Hepatocyte (in vitro differentiated cells): ENCODE measurements at regions not wholly inside any gene's neighbourhood (a gene's known extent, or its start where the extent isn't known, plus 50 kb on each side); places are given as distances from the start of the nearest gene placed in this dataset.
"Not testable (repeated sequence)": the region's sequence is repeated elsewhere in the genome, so short reads cannot be mapped to it uniquely, and the experiment has no call there.

Experiments
- DNase-seq: peaks from one replicate; pipeline ENCODE4 v3.0.0-alpha.2; 2016; ENCODE audit warnings: low spot score
- H2AFZ ChIP-seq: fragments of 200-600 bp; sonication (generic); 2 replicates; pipeline ENCODE4 v1.6.0; 2016; ENCODE audit warnings: antibody characterized with exemption, mild to moderate bottlenecking
- H3K27ac ChIP-seq: fragments of 200-600 bp; sonication (generic); 2 replicates; pipeline ENCODE4 v1.5.1; 2016; ENCODE audit warnings: mild to moderate bottlenecking
- H3K27me3 ChIP-seq: fragments of 200-600 bp; sonication (generic); 2 replicates; pipeline ENCODE4 v1.6.1; 2016
- H3K36me3 ChIP-seq: fragments of 200-600 bp; sonication (generic); replicated peaks from 2 replicates; pipeline ENCODE4 v1.5.1; 2016; ENCODE audit warnings: low read depth; ENCODE audit not compliant: insufficient read depth
- H3K4me1 ChIP-seq: fragments of 200-600 bp; sonication (generic); 2 replicates; pipeline ENCODE4 v1.5.1; 2016; ENCODE audit warnings: mild to moderate bottlenecking, moderate library complexity; ENCODE audit not compliant: insufficient read depth
- H3K4me2 ChIP-seq: fragments of 200-600 bp; sonication (generic); 2 replicates; pipeline ENCODE4 v1.6.0; 2016
- H3K4me3 ChIP-seq: fragments of 200-600 bp; sonication (generic); 2 replicates; pipeline ENCODE4 v1.5.1; 2016; ENCODE audit warnings: mild to moderate bottlenecking
- H3K79me2 ChIP-seq: fragments of 200-600 bp; sonication (generic); 2 replicates; pipeline ENCODE4 v1.6.0; 2017; ENCODE audit warnings: mild to moderate bottlenecking
- H3K9me2 ChIP-seq: fragments of 200-600 bp; sonication (generic); replicated peaks from 2 replicates; pipeline ENCODE4 v1.6.0; 2017; ENCODE audit warnings: mild to moderate bottlenecking; ENCODE audit not compliant: insufficient read depth
- H3K9me3 ChIP-seq: fragments of 200-600 bp; sonication (generic); 2 replicates; pipeline ENCODE4 v1.5.1; 2016; ENCODE audit warnings: low read depth, mild to moderate bottlenecking
- H4K20me1 ChIP-seq: fragments of 200-600 bp; sonication (generic); 2 replicates; pipeline ENCODE4 v1.6.0; 2016; ENCODE audit warnings: mild to moderate bottlenecking; ENCODE audit not compliant: insufficient read depth, poor library complexity, severe bottlenecking
- CTCF ChIP-seq: fragments of 200-600 bp; sonication (generic); IDR thresholded peaks from 2 replicates; pipeline ENCODE4 v1.5.1; 2016; ENCODE audit warnings: antibody characterized with exemption, mild to moderate bottlenecking; ENCODE audit not compliant: poor library complexity
- EZH2 ChIP-seq: fragments of 200-600 bp; sonication (generic); IDR thresholded peaks from 2 replicates; pipeline ENCODE4 v1.6.1; 2016; ENCODE audit warnings: antibody characterized with exemption, mild to moderate bottlenecking, borderline replicate concordance
- EZH2phosphoT487 ChIP-seq: fragments of 200-600 bp; sonication (generic); IDR thresholded peaks from one replicate; pipeline ENCODE4 v1.6.1; 2018; ENCODE audit warnings: antibody characterized with exemption, mild to moderate bottlenecking, low read depth, moderate library complexity; ENCODE audit not compliant: unreplicated experiment, severe bottlenecking
- WGBS: methylation state at CpG from one replicate; pipeline ENCODE4 v1.1.6; 2016; ENCODE audit warnings: low lambda C conversion rate; ENCODE audit errors: missing lambda C conversion rate; 5-methylcytosine and 5-hydroxymethylcytosine counted together

GRCh38 chr3:177860184-177860583 is 662.9 kb upstream of the TBL1XR1 start:
- H3K9me3 ChIP-seq, result peaks cover 4% of the 10 kb centered on the region
- DNase-seq, result no peak
- H3K36me3 ChIP-seq, result no peaks in the 10 kb centered on the region
- H3K27me3 ChIP-seq, result no peaks in the 10 kb centered on the region
- no peak overlapping the region for H3K4me2 ChIP-seq
- TF ChIP-seq CTCF (no peak), EZH2 (no peak), EZH2phosphoT487 (no peak)
- H3K4me3 ChIP-seq, result no peak overlapping the region
- H3K9me2 ChIP-seq, result no peaks in the 10 kb centered on the region
- H3K27ac ChIP-seq, result no peak overlapping the region
- H3K4me1 ChIP-seq, result no peaks in the 10 kb centered on the region
- no peaks in the 10 kb centered on the region for H4K20me1 ChIP-seq
- 91% methylated on average over 8 of the region's 8 CpGs for WGBS
- H3K79me2 ChIP-seq, result no peaks in the 10 kb centered on the region
- H2AFZ ChIP-seq, result no peak overlapping the region

GRCh38 chr3:177862962-177863491 is 665.7 kb upstream of the TBL1XR1 start:
- no peak for DNase-seq
- no peaks in the 10 kb centered on the region for H3K4me1 ChIP-seq
- no peak overlapping the region for H2AFZ ChIP-seq
- peaks cover 4% of the 10 kb centered on the region for H3K9me3 ChIP-seq
- H3K27me3 ChIP-seq, result no peaks in the 10 kb centered on the region
- TF ChIP-seq EZH2phosphoT487 (no peak), EZH2 (no peak), CTCF (no peak)
- no peak overlapping the region for H3K27ac ChIP-seq
- H3K79me2 ChIP-seq, result no peaks in the 10 kb centered on the region
- no peak overlapping the region for H3K4me3 ChIP-seq
- H3K9me2 ChIP-seq, result no peaks in the 10 kb centered on the region
- no peaks in the 10 kb centered on the region for H4K20me1 ChIP-seq
- no peak overlapping the region for H3K4me2 ChIP-seq
- H3K36me3 ChIP-seq, result no peaks in the 10 kb centered on the region

GRCh38 chr3:177871267-177871666 is 665.0 kb upstream of the KCNMB2 start:
- H2AFZ ChIP-seq, DNase-seq, H3K79me2 ChIP-seq, H3K4me2 ChIP-seq, H3K4me3 ChIP-seq, H3K36me3 ChIP-seq, H3K9me2 ChIP-seq, H3K27me3 ChIP-seq, H4K20me1 ChIP-seq, H3K27ac ChIP-seq, H3K4me1 ChIP-seq: not testable (repeated sequence)
- peaks cover 12% of the 10 kb centered on the region for H3K9me3 ChIP-seq
- 74% methylated on average over 3 of the region's 3 CpGs for WGBS

- no peaks in the 10 kb centered on the region for H3K36me3 ChIP-seq
- H3K9me2 ChIP-seq, result no peaks in the 10 kb centered on the region
- no peak overlapping the region for H3K4me2 ChIP-seq
- no peak for DNase-seq
- H2AFZ ChIP-seq, result no peak overlapping the region
- no peak overlapping the region for H3K4me3 ChIP-seq
- WGBS, result 41% methylated on average over 3 of the region's 3 CpGs
- no peak for TF ChIP-seq EZH2
- TF ChIP-seq EZH2phosphoT487, result no peak
- TF ChIP-seq CTCF, result no peak
- H3K79me2 ChIP-seq, result no peaks in the 10 kb centered on the region
- H3K4me1 ChIP-seq, result peaks cover 4% of the 10 kb centered on the region
- no peaks in the 10 kb centered on the region for H3K27me3 ChIP-seq
- no peaks in the 10 kb centered on the region for H4K20me1 ChIP-seq
- H3K27ac ChIP-seq, result no peak overlapping the region
- H3K9me3 ChIP-seq, result no peaks in the 10 kb centered on the region
Measured at GRCh38 chr3:177878192-177878591, 658.0 kb upstream of the KCNMB2 start.
